HG03521 (cell line): ENCODE measurements at regions not wholly inside any gene's neighbourhood (a gene's known extent, or its start where the extent isn't known, plus 50 kb on each side); places are given as distances from the start of the nearest gene placed in this dataset.
"Not testable (repeated sequence)": the region's sequence is repeated elsewhere in the genome, so short reads cannot be mapped to it uniquely, and the experiment has no call there.

Experiments
- ATAC-seq: cut with Tn5 transposase; IDR thresholded peaks from one replicate; pipeline ENCODE4 v1.9.1; 2021; ENCODE audit warnings: mild to moderate bottlenecking, moderate library complexity; ENCODE audit not compliant: unreplicated experiment

DNA sequence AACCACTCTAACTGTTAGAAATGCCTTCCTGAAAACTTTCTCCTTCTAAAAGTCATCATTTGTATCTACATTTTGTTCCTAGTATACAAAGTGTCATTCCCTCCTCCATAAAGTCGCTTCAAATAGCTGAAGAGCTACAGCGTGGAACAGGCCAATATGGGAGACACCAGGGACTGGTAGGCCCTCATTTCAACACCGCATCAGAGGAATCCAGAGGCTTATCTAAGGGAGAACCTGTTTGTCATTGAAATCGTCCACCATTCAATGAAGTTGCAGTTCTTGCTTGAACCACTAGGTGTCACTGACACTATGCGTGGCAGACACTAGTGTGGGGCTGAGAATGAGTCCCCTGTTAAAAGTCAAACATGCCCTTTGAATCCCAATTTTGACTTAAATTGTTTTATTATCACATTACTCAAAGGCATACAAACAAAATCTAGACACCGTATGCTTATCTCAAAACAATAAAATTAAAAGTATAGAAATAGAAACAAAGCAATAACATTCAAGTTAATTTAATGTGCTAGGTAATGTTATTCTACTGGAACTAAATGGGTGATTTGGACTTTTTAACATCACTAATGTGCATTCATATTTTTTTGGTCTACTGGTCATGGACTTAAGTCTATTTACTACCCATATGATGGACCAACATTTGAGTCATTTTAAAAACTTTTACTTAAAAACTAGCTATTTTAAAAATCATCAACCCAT is 182.3 kb downstream of the FCRL5 start:
- ATAC-seq = no peak

DNA sequence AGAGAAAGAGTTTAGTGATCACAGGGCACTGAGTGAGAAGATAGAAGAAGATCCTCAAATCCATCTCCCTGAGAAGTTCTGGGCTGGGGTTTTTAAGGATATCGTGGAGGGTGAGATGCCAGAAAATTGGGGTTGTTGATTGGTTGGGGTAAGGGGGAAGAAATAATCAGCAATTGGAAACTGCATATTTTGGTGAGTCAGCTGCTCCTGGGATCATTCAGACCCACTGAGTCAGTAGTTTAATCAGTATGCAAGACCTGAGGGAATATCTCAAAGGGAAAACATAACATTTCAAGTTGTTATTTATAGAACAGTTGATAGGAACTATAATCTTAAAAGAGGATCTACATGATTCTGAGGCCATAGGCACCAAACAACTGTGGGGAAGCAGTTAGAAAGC is 183.4 kb downstream of the FCRL5 start:
- not testable (repeated sequence) for ATAC-seq

DNA sequence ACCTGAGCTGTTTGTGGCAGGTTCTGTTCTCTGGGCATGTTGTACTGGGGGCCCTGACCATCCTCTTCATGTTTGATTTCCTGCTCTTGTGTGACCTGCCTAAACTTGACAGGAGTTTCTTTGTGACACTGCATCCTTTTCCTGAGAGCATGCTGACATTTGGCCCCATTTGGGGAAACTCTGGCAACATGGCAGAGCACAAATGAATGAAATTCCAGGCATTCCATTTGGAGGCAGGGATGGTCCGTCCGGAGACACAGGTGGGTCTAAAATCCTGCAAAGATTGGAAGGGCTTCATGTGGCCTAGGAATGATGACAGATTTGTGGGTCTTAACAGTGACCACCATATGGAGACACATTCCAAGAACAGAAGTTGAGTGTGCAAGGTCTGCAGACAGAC is 184.0 kb downstream of the FCRL5 start:
- no peak for ATAC-seq

DNA sequence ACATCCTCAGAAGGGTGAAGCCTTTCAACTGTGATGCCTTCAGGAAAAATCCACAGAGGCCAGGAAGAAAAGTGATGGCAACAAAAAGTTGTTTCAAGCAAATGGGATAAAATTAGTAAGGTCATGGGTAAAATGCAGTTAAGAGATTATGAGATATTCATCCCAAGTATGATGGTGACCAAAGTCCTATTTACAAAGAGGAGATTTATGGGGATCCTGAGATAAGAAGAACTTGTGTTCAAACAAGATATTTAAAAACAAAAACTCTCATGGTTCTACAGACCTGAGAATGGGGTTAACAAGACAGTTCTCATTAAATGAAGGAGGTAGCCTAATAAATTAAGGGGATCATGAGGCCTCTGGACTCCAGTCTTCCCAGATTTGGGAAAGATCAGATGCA is 184.4 kb downstream of the FCRL5 start:
- ATAC-seq = no peak

DNA sequence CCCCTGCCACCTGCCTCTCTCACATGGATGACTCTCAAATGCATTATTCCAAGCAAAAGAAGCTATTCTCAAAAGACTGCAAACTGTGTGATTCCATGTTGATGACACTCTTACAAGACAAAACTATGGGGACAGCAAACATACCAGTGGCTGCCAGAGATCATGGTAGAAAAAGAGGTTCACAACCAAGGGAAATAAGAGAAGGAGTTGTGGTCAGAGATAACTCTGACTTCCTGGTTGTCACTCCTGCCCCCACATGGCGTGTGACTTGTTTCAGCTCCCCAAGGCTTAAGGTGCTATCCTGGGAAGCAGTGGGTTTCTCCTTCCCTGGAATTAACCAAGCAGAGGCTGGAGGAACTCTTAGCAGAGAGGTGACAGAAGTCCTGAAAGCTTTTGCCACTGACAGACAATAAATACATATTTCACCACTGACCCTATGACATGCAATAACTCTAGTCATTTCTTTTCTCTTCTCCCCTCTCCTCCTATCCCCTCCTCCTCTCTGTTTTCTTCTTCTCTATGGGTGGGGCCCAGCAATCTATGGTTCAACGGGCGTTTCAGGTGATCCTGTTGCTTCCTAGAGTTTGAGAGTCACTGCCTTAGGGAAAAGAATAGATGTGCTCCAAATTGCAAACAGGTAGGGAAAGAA is 185.1 kb downstream of the FCRL5 start:
- ATAC-seq = no peak

DNA sequence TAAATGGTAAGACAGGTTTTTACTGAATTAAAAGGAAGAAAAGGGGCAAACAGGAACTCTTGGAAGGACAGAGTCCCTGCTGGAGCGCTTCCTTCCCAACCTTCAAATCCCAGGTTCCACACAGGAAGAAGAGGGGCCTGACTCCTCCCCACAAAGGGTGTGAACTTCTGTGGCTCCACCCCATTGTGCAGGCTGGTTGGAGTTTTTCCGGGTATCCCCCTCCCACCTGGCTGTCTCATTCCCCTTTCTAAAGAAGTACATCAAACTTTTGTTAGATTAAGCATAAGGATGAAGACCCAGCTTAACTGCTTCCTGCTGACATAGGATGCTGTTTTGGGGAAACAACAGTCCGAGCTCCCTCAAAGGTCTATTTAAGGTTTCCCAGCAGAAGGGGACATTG is 187.7 kb downstream of the FCRL5 start:
- ATAC-seq = no peak

DNA sequence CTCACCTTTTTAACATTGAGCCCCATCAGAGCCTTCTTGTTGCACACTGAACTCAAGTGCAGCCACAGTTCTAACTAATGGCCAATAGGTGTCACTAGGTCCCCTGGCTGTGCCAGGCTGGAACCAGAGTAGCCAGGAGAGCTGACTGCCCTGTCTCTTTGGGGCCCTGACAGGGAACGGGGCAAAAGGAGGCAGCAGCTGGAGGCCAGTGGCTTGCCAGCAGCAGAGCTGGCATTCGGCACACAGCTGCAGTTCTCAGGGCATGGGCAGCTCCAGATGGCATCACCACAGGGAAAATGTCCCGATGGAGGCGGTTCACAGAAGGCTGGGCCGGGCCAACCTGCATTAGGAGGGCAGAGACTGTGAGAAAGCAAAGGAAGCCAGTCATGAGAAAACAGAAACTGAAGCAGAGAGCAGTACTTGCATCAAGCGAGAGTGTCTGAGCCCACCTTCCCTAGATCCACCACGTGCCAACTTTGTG is 188.6 kb downstream of the FCRL5 start:
- ATAC-seq = peak; percentile 84

DNA sequence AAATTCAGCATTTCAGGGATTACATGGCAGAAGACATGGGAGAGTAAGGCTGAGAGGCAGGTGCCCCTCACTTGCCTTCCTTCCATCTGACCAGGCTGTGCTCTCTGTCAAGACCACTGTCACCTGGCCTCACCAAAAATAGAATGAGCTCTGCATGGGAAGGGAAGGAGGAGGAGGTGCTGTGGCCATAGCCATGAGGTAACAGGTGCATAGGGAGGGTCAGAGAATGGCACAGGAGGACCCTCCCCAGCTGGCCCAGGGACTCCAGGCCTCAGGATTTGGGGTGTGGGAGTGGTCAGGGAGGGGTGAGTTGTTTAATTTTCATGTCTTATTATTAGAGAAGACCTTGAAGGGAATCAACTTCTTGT is 192.3 kb downstream of the FCRL5 start:
- no peak for ATAC-seq

DNA sequence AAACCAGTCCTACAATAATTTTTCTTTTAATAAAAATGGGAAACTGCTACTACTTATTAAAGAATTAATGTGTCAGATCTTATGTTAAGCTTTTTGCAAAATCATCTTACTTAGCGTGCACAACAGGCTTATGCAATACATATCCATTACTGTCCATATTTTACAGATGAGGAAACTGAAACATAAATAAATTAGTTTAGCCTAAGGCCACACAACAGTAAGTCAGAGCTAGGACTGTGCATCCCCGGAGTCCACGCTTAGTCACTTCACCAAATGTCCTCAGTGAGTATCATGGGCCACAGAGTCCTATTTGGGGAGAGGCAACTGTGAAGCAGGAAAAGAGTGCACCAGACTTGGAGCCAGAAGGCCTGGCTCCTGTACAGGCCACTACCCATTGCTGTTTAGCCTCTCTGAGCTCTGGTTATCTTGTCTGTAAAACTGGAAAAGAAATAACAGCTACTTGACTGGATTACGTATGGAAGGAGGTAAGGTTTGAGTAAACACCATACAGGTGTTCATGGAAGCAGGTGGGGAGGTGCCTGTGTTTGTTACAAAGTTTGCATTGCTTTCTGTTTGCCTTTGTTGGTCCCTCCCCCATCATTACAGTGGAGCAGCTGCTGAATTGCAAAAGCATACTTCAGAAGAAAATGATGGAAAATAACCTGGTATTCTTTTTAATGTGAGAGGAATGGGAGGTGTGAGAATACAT is 192.8 kb downstream of the FCRL5 start:
- ATAC-seq = no peak

DNA sequence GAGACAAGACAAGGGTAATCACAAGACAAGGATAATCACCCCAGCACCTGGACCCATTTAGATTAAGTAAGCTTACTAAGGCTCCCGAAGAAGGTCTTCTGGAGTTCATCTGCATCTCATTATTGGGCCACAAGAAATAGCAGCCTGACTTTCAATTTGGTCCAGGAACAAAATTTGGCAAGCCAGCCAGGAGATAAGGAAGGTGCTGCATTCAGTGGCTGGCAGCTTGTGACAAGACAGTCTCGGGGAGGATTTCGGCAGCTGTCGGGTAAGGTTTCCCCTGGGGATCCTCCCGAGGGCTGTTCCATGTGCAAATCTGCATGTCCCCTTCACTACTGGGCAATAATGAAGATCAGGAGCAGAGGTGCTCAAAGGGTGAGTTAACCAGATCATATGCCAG is 195.2 kb downstream of the FCRL5 start:
- no peak for ATAC-seq

DNA sequence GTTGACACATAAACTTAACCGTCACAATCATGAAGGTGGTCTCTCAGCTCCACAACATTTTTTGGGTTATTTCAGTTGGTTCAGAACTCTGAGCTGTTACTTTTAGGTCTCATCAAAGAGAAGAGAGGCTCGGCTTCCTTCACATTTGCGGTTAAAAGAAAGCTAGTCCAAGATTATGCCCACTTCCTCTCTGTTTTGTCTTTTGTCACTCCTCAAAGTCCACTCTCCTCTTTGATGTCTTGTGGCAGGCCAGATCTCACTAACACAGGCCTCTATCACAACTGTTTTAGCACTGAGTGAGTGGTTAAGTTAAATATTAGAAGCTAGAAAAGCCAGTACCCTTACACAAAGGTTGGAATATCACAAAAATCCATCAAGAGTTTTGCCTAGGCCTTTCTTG is 195.7 kb downstream of the FCRL5 start:
- no peak for ATAC-seq

DNA sequence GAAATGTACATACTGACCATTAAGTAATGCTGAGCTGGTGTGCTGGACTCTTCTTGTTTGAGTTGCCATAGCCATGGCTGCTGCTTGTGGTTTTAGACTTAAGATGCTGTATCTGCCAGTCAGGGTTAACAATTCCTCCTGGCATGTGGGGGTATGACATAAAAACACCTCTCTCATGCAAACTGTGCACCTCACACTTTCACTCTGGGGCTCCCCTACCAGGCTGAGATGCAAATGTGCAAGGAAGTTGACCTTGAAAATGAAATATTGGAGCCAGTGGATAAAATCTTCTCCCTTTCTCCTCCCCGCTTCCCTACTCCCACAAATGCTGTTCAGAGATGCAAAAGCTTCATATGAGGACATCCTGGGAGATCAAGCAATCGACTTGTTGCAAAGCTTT is 198.8 kb downstream of the FCRL5 start:
- ATAC-seq = no peak

DNA sequence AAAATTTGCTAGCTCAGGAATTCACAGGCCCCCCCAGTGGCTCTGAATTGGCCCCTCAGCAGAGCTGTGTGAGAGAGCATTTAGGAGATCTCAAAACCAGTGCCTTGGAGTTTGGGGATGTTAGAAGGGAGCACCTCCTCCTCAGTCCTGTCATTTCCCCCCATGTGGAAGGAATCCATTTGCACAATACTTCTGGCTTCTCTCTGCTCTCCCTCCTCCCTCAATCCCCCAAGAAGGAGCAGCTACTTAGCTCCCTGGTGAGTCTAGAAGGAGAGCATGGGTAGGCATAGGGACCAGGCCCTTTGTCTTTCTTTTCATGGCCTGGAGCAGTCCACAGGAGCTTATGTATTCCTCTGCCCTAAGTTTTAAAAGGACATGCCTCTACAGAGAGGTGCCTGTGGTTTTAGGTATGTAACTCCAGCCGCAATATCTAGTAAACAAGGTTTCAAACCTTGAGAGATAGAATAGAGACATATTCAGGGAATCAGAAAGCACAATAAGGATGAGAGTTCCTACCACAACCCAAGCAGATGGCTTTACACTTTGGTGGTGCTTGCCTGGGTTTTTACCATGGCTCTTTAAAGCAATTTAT is 199.4 kb downstream of the FCRL5 start:
- ATAC-seq = no peak

DNA sequence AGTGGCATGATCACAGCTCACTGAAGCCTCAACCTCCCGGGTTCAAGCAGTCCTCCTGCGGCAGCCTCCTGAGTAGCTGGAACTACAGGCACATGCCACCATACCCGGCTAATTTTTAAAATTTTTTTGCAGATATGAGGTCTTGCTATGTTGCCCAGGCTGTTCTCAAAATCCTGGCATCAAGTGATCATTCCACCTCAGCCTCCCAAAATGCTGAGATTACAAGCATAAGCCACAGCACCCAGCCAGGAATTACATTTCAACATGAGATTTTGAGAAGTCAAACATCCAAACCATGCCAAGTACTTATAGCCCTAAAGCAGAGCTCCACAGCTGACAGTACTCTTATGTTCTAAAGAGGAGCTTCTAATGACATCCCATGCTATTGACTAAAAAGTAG is 200.1 kb downstream of the FCRL5 start:
- ATAC-seq = no peak

DNA sequence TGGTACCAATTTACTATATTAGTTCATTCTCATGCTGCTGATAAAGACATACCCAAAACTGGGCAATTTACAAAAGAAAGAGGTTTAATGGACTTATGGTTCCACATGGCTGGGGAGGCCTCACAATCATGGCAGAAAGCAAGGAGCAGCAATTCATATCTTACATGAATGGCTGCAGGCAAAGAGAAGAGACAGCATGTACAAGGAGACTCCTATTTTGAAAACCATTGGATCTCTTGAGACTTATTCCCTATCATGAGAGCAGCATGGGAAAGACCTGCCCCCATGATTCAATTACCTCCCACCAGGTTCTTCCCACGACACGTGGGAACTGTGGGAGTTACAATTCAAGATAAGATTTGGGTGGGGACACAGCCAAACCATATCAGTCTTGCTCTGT is 200.5 kb downstream of the FCRL5 start:
- not testable (repeated sequence) for ATAC-seq

DNA sequence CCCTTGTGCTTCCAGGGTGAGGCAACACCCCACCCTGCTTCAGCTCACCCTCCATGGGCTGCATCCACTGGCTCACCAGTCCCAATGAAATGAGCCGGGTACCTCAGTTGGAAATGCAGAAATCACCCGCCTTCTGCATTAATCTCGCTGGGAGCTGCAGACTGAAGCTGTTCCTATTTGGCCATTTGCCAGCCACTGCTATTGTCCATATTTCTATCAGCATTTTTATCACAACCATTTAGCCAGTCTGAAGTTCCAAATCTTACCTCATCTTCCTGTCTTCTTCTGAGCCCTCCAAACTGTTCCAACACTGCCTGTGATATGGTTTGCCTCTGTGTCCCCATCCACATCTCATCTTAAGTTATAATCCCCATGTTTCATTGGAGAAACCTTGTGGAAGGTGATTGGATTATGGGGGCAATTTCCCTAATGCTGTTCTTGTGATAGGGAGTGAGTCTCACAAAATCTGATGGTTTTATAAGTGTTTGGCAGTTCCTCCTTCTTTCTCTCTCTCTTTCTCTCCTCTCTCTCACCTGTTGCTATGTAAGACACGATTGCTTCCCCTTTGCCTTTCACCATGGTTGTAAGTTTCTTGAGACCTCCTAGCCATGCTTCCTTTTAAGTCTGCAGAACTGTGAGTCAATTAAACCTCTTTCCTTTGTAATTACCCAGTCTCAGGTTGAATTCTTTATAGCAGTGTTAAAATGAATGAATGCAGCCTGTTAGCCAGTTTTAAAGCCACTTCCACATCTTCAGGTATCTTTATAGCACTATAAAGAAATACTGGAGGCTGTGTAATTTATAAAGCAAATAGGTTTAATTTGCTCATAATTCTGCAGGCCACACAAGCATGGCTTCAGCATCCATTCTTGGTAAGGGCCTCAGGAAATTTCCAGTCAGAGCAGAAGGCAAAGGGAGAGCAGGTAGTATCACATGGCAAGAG is 203.5 kb downstream of the FCRL5 start:
- no peak for ATAC-seq

DNA sequence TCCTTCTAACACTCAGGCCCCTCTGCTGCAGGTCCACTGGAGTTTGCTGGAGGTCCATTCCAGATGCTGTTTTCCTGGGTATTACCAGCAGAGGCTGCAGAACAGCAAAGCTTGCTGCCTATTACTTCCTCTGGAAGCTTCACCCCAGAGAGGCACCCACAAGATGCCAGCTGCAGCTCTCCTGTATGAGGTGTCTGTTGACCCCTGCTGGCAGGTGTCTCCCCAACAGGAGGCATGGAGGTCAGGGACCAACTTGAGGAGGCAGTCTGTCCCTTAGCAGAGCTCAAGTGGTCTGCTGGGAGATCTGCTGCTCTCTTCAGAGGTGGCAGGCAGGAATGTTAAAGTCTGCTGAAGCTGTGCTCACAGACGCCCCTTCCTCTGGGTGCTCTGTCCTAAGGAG is 204.8 kb downstream of the FCRL5 start:
- ATAC-seq = no peak

DNA sequence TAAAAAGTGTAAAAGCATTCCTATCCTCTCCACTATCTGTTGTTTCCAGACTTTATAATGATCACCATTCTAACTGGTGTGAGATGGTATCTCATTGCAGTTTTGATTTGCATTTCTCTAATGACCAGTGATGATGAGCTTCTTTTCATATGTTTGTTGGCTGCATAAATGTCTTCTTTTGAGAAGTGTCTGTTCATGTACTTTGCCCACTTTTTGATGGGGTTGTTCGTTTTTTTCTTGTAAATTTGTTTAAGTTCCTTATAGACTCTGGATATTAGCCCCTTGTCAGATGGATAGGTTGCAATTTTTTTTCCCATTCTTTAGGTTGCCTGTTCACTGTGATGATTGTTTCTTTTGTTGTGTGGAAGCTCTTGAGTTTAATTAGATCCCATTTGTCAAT is 199.6 kb upstream of the ETV3 start:
- not testable (repeated sequence) for ATAC-seq

DNA sequence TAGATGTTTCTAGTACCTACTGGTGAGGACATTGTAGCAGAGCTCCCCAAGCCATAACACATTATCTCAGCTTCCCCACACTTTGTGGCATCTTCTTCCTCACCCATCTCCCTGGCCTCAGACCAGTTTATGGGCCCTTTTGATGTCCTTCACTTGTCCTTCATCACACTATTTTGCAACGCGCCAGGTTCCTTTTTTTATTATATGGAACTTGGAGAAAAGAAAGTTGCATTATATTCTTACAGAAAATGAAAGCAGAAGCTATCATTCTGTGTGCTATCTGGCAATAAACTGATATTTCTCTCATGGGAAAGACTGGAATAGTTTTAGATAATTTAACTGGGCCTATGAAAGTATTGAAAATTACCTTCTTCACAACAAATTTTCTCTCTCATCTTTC is 196.9 kb upstream of the ETV3 start:
- ATAC-seq = no peak

DNA sequence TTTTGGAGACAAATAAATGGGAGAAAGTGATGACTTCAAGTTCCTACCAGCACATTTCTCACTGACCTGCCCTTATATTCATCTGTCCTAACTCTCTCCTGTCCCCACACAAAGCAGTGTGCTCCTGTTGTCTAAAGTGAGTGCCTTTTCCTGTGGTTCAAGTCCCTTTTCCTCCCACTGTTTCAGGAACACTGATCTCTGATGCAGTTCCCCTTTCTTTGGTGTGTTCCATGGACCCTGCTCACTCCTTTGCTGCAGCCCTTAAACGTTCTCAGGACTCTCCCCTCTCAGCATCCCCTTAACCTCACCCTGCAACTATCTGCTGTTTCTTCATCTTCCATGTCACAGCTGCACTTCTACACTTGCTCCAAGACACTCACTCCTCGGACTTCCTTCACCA is 195.8 kb upstream of the ETV3 start:
- ATAC-seq = no peak

DNA sequence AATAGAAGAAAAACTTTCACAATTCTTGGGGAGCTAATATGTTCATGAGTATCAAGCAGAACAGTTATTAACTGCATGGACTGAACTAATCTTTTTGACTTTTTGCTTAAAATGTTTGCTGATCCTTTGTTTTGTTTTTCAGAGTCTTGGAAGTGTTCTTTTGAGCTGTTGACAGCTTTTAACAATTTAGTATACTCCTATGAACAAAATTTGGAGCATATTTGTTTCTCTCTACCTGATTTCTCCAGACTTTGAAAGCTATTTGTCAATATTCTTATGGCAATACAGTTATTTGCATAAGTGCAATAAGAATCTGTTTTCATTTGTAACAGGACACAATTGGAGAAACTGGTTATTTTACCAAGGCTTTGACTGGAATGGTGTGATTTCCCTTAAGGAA is 192.0 kb upstream of the ETV3 start:
- not testable (repeated sequence) for ATAC-seq
